GM19467 (cell line): ENCODE measurements at regions not wholly inside any gene's neighbourhood (a gene's known extent, or its start where the extent isn't known, plus 50 kb on each side); places are given as distances from the start of the nearest gene placed in this dataset.

Experiments
- ATAC-seq: cut with Tn5 transposase; IDR thresholded peaks from one replicate; pipeline ENCODE4 v1.9.1; 2021; ENCODE audit warnings: mild to moderate bottlenecking, moderate library complexity; ENCODE audit not compliant: unreplicated experiment

DNA sequence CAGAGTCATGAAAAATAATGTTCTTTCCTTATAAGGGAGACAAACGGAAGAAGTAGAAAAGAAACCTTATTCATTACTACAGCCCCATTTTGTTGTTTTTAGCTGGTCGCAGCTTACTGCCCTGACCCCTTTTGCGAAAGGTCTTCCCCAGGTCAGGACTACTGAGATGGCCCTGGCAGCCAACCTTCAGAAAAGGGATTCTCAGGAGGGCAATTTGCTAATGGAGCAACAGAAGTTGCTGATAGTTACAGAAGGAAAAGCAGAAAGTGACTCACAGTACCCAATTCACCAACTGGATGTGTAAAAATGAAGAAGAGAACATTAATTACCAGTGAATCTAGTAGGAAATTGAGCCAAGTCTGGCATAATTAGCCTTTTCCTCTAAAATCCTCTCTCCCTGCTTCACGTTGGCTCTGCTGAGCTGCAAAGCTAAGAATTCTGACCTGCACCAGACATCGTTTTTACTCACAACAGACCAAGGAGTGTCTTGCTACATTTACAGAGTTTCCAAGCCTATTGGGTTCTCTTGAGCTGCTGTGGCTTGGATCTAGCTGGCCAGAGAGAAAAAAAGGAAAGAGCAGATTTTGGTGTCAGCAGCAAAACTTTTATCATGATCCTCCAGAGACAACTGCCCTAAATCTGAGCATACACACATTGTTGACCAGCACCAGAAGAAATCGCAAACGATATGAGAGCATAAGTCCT, 499.9 kb upstream of the FZD8 start:
- ATAC-seq: no peak

DNA sequence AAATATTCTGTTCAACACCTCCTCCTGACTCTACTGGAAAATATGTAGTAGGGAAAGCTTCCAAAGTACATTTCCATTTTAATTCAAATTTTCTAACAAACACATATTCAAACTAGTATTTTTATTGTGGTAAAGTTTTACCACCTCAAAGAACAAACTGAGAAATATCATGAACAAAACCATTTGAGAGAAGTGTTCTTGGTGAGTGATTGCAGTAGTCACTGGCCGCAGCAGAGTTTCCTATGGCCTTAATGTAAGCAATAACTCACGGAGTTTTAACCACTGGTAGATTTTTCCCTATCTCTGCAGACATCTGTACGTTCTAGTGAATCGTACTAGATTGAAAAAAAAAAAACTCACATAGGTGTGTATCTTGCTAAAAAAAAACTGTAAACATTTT, 487.0 kb upstream of the FZD8 start:
- ATAC-seq: no peak

DNA sequence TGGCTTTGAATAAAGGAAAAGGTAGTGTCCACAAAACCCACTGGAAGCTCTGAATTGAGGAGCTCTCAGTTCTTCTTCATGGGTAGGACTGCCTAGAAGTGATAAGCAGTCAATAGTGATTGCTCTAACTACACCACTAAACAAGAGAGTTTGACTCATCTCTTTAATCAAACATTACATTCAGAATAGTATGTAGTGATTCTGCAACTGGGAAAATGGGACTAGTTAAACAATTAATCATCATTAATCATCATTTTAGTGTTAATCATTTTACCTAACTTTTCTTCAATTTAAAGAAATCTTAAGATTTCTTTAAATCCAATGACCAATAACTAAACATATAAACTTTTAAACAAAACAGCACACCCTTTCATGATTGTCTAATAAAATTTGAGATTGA, 484.0 kb upstream of the FZD8 start:
- ATAC-seq: no peak

DNA sequence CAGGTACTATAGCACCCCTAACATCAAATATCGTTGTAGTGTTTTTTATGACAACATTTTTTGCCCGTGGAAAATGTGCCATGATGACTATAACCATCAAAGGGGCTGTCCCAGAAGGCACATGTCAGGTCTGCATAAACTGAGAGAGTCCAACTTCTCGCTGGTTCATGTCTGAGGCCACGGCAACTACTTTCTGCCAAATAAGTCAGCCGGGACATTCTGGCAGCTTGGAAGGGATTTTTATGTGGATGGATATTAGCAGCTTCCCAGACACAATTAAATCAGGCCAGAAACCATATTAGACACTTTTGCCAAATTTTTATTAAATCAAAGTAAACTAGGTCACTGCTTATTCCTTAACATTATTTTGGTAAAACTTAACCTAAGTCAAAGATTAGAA, 477.4 kb upstream of the FZD8 start:
- ATAC-seq: no peak

DNA sequence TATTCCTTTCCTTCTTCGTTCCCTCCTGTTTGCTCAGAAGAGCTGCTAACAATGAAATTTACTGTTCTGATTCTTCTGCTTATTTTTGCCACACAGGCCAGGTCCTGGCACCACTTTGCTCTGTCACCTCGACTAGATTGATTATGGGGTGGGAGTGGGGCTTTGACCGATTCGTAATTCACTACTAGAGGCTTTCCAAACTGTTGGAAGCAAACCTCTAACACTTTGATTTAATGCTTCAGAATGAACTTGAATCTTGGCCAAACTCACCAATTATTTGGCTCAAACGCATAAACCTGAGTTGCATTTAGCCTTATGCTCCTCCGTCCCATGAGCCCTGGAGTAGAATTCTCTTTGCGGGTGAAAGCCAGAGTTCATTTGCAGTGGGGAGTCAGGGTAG, 476.2 kb upstream of the FZD8 start:
- ATAC-seq: no peak

DNA sequence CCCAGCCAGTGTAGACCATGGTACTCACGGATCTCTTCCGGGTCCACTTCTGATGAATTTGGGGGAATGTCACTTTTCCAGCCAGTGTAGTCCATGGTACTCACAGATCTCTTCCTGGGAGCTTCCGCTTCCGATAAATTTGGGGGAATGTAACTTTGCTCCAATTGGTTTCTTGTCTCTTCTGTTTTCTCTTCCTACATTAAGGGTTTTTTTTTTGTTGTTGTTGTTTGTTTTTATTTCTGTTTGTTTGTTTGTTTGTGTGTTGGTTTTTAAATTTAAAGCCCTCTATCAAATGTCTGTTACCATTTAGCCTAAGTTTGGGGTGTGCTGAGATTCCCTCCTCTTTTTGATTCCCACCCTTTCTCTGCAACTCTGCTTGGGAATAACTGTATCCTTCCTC, 475.8 kb upstream of the FZD8 start:
- no peak for ATAC-seq

DNA sequence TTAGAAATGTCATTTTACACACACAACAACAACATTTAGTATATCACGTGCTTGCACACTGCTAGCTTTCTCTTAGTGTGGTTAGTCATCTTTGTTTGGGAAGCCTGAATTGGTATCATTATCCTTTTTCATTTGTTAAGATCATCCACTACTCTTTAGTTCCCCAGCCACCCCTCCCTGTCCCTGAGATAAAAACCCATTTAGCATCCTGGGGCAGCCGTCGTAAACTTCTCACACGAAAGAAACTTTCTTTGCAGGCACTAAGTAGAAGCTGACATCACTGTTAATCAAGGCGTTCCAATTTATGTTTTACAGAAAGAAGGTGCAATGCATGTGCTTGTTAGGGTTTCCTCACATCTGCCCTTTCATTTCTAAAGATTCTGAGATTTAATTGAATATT, 475.1 kb upstream of the FZD8 start:
- ATAC-seq: no peak

DNA sequence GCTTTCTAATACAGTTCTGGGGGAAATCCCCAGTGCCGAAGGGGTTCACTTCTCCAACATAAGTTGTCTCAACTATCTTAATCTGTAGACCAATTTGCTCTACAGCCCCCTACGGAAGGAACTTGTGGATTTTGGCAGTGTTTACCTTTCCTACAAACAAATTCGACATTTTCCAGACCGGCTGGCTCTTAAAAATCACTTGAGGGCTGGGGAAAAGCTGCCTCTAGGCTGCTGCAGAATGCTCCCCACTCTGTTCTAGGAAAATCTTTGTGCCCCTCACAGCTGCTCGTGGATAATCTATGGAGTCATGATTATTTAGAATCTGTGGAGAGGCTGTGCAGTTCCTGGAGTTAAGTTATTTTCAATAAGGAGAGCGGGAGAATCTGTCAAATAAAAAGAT, 474.6 kb upstream of the FZD8 start:
- no peak for ATAC-seq

DNA sequence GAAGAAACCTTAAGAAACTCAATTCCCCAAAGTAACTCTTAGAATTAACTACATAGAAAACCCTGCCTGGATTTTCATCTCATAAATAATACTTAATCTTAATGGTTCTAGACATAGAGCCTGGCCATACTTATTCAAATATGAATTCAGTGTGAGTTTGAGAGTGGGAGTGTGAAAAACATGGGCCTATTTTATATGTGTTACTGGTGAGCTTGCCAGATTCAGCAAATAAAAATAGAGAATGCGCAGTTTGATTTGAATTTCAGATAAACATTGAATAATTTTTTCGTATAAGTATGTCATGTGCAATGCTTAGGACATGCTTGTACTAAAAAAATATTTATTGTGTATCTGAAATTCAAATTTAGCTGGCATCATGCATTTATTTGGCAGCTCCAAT, 473.9 kb upstream of the FZD8 start:
- no peak for ATAC-seq

DNA sequence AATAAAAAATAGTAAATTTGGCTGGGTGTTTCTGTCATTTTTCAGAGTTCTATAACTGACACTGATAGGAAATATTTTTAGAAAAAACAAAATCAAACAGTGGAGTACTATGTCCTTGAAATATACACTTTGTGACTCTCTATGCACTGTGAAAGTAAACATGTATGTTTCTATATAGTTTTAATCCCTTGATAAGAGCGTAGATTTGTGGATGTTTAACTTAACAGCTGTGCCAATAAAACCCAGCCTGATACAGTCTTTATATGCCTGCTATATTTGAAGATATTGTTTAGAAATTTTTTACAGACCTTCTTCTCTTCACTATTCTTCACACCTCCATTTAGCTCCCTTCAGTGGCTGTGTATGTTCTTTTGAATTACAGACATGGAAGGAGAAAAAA, 473.3 kb upstream of the FZD8 start:
- ATAC-seq: no peak

DNA sequence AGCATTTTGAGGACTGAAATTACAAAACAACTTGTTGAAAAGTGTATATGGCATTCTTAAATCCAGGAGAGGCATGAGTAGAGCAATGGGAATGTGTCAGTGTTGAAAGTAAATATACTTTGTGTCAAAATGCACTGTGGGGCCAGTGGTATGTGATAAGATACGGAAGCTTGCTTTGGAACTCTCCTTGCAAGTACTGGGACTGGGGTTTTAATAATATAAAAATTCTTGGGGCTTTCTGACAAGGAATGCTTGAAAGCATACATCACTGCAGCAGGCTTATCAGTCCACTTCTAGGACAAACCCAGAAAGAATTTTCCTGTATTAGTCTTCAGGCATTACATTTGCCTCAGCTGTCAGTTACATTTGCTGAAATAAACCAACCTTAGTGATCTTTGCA, 472.8 kb upstream of the FZD8 start:
- no peak for ATAC-seq

DNA sequence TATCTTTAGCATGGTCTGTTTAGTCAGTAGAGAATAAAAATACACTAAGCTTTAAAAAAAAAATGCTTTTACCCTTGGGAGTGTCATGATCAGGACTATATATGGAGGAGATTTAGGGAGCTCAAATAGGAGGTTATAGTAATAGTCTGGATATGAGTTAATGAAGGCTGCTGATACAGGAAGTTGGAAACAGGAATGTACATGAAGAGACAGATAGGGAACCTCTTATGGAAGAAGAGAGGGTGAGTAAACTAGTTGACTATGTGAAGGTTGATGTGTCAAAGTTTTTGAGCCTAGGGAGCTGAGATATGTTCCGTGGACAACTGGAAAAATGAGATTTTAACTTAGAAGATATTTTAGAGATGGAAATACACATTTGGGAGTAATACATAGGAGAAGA, 472.0 kb upstream of the FZD8 start:
- no peak for ATAC-seq

DNA sequence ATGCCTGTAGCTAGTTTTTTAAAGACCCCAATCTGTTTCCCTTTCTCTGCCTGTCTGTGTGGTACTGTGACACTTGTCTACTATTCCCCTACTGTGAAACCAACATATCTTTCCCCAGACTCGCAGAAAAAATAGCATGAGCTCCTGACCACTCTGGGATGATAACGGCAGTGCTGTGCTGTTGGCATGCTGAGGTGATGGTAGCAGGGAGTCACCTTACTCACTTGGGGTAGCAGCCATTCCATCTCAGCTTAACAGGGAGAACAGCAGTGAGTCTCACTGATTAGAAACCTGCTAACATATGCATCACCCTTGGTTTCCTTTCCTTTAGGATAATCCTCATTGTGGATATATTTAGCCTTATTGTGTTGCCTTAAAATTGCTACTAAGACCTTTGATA, 469.6 kb upstream of the FZD8 start:
- no peak for ATAC-seq

DNA sequence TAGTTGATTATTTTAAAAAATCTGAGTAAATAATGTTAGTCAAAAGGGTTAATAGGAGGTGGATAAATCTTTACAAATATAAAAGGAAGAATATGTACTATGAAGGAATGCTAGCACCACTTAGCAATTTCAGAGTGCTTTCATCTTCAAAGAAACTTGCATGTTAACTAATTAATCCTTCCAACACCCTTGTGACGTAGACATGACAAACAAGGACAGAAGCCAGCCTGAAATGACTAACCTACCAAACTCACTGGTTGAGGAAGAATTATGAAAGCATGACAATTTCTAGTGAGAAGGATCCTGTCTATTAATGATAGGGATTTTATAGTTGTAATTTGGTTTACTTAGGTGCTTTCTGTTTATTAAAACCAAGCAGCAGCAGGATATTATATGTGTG, 468.0 kb upstream of the FZD8 start:
- no peak for ATAC-seq

DNA sequence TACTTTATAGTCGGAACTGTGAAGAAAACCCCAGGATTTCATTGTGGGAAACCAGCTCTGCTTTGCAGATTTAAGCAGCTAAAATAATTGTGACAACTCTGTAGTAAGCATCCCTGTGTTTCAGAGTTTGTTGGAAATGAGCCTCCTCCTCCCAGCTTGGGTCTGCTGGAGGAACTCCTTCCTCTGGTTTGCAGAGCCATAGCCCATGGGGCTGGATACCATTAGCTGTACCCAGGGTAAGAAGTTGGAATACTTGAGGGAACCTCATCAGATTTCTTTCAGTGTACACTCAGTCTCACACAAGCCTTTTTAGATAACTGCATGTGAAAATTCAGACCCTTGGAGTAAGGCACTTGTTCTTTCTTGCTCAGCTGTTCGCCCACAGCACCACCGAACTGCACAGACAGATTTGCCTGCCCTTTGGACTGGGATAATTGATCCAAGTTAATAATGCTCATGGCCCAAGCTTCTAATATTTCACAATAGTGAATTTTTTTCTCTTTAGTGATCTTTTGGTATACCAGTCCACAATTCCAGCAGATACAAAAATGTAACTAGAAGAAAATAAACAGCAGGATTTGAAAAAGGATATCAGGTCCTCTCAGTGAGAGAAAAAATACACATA, 467.4 kb upstream of the FZD8 start:
- ATAC-seq: no peak

DNA sequence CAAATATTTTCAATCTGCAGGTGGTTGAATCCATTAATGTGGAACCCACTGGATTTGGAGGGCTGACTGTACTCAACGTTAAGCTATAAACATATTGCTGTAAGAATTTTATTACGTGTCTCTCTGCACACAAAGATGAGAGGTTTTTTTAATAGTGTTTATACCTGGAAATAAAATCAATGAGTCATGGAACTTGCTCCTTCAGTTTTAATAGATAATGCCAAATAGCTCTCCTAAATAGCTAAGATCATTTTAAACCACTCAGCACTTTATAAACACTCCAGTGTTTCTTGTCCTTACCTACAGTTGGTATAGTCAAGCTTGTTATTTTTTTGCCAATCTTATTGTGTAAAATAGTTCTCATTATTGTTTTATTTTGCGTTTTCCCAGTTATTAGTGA, 455.6 kb upstream of the FZD8 start:
- ATAC-seq: no peak

DNA sequence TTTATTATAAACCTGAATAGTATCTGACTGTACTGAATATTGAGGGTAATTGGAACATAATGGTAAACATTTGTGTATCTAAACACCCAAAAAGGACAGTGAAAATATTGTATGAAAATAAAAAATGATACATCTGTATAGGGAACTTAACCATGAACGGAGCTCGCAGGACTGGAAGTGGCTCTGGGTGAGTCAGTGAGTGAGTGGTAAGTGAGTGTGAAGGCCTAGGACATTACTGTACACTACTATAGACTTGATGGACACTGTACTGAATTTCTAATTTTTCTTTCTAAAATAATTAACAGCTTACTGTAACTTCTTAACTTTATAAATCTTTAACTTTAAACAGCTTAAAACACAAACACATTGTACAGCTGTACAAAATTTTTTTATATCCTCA, 454.5 kb upstream of the FZD8 start:
- no peak for ATAC-seq

DNA sequence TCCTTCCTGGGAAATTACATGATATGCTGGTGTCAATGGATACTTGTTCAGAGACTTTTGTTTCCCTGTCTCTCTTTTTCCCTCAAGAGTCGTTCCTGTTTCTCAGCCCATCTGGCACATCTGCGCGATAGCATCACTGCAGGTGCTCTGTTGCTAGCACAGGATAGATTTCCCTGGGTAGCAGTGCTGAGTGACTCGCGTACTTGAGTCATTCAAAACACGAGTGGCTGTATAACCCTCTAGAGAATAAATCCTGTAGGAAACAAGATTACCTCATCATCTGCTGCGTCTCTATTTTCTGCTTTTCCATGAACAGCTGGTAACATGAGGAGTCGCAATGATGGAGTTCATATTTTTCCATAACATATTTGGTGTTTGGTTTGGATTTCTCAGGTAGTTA, 452.0 kb upstream of the FZD8 start:
- ATAC-seq: no peak

DNA sequence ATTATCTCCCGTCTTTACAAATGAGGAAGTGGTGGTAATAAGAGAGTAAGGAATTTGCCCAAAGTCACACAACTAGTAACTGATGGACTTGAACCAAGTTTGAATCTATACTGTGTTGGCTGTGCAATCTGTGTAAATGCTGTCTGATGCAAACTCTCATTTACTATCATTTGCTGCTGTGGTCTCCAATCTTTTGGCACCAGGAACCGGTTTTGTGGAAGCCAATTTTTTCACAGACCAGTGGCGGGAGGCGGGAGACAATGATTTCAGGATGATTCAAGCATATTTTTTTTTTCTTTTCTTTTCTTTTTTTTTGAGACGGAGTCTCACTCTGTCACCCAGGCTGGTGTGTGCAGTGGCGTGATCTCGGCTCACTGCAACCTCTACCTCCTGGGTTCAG, 450.0 kb upstream of the FZD8 start:
- no peak for ATAC-seq

DNA sequence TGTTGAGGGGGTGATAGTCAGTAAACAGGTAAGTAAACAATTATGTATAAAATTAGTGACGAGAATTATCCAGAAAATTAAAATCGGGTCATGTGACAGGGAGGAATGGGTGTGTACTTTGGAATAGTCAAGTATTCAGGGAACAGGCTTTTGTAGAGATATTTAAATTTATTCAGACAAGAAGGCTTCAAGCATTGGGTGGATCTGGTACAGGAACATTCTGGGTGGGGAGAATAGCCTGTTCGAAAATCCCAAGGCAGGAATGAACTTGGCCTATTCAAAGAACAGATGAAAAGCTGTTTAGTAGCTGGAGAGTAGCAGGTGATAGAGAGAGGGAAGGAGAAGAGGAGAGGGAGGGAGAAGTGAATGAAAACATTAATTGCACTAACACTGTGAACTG, 448.9 kb upstream of the FZD8 start:
- ATAC-seq: no peak

DNA sequence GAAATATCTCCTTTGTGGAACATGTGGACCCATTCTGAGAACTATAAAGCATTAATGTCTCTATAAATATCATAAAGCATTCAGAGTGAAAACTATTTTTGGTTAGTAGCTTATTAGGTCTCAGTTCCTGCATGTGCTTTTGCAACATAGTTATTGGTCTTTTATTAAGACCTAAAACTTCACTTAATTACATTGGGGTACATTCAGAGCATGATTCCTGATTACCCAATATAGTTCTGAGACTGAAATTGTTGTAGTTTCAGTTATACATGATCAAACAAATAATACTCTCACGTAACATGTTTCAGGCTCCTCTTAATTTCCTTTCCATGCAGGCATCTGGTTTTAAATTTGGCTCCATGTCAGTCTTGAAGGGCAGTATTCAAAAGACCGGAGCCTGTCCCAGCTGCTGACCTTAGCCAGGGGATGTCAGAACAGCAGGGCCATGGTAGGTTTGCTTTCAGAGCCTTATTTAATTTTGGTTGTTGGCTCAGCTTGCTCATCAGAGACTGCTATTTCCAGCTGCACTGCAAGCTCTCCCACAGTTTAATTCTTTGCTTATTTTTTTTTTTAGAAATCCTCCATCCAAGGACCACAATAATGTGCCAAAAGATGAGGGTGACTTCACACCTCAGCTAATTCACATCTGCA, 447.8 kb upstream of the FZD8 start:
- ATAC-seq: no peak
